CD4-positive, alpha-beta T cell (primary cell): ENCODE measurements at regions not wholly inside any gene's neighbourhood (a gene's known extent, or its start where the extent isn't known, plus 50 kb on each side); places are given as distances from the start of the nearest gene placed in this dataset.

ENCODE experiments used
- ATAC-seq: fragments of 200-7000 bp; cut with Tn5 transposase; one replicate; pipeline ENCODE4 v1.10.0; 2022; ENCODE audit warnings: mild to moderate bottlenecking; ENCODE audit not compliant: poor library complexity
- CTCF ChIA-PET: fragments of 350-600 bp; sonication (Branson Sonifier 250); formaldehyde crosslinking; loops from one replicate; lab custom pipeline; 2021; ENCODE audit warnings: antibody characterized with exemption, inconsistent platforms; lab: Charles Lee
- POLR2A ChIA-PET: fragments of 350-600 bp; sonication (Branson Sonifier 250); formaldehyde crosslinking; loops from one replicate; lab custom pipeline; 2021; ENCODE audit warnings: antibody characterized with exemption, inconsistent platforms; lab: Charles Lee
- DNase-seq, 14 experiments: peaks; one replicate each; pipeline ENCODE4 v3.0.0-alpha.2; 2013 to 2020; ENCODE audit warnings: mixed read lengths in 2 of 14
- H3K27ac ChIP-seq, 2 donors: one replicate each; pipeline versions ENCODE4 v1.5.1 to v1.7.0; 2013; ENCODE audit warnings: low read length in 2 of 2, low read depth in 1 of 2, mild to moderate bottlenecking in 1 of 2
- H3K27me3 ChIP-seq, 2 experiments: 1 replicate in 1 of 2; 2 replicates in 1 of 2; pipeline versions ENCODE4 v1.6.1 to v1.7.0; 2013; ENCODE audit warnings: low read length in 2 of 2, control low read depth in 1 of 2, mild to moderate bottlenecking in 1 of 2, moderate library complexity in 1 of 2; ENCODE audit not compliant: insufficient read depth in 2 of 2, control insufficient read depth in 1 of 2
- H3K36me3 ChIP-seq: one replicate; pipeline ENCODE4 v1.6.1; 2013; ENCODE audit warnings: low read length, control low read depth; ENCODE audit not compliant: insufficient read depth
- H3K4me1 ChIP-seq: one replicate; pipeline ENCODE4 v1.6.1; 2013; ENCODE audit warnings: low read length, control low read depth; ENCODE audit not compliant: insufficient read depth
- H3K4me3 ChIP-seq: one replicate; pipeline ENCODE4 v1.5.1; 2013; ENCODE audit warnings: mild to moderate bottlenecking, low read length, moderate library complexity
- H3K9me3 ChIP-seq, 2 experiments: 1 replicate in 1 of 2; 2 replicates in 1 of 2; pipeline versions ENCODE4 v1.6.1 to v1.7.0; 2013; ENCODE audit warnings: low read length in 2 of 2, mild to moderate bottlenecking in 2 of 2, control low read depth in 1 of 2, moderate library complexity in 1 of 2; ENCODE audit not compliant: control insufficient read depth in 1 of 2, insufficient read depth in 1 of 2
- H3K27ac Mint-ChIP-seq: one replicate; pipeline ENCODE4 v1.8.0; 2020; ENCODE audit warnings: mixed read lengths
- H3K27me3 Mint-ChIP-seq: one replicate; pipeline ENCODE4 v1.8.0; 2021; ENCODE audit warnings: mixed read lengths
- H3K36me3 Mint-ChIP-seq: one replicate; pipeline ENCODE4 v1.8.0; 2021; ENCODE audit warnings: low read depth, mixed read lengths
- H3K4me1 Mint-ChIP-seq: one replicate; pipeline ENCODE4 v1.8.0; 2021; ENCODE audit warnings: low read depth, mixed read lengths
- H3K4me3 Mint-ChIP-seq: one replicate; pipeline ENCODE4 v1.8.0; 2020; ENCODE audit warnings: mild to moderate bottlenecking, mixed read lengths
- H3K9me3 Mint-ChIP-seq: one replicate; pipeline ENCODE4 v1.8.0; 2020; ENCODE audit warnings: mixed read lengths
- intact Hi-C, 2 experiments: fragments of 100-400 bp; cut with DNase I in 1 of 2; cut with micrococcal nuclease in 1 of 2; formaldehyde crosslinking; loops; one replicate each; pipeline versions ENCODE4 v1.15.1 to v1.9.0; 2023 to 2025; cut with DNase I, micrococcal nuclease
- TF ChIP-seq, protein P1 (sequence below): fragments of 200-600 bp; IDR thresholded peaks from one replicate; pipeline ENCODE4 v1.8.0; 2022; ENCODE audit warnings: antibody characterized with exemption, mild to moderate bottlenecking

DNA sequence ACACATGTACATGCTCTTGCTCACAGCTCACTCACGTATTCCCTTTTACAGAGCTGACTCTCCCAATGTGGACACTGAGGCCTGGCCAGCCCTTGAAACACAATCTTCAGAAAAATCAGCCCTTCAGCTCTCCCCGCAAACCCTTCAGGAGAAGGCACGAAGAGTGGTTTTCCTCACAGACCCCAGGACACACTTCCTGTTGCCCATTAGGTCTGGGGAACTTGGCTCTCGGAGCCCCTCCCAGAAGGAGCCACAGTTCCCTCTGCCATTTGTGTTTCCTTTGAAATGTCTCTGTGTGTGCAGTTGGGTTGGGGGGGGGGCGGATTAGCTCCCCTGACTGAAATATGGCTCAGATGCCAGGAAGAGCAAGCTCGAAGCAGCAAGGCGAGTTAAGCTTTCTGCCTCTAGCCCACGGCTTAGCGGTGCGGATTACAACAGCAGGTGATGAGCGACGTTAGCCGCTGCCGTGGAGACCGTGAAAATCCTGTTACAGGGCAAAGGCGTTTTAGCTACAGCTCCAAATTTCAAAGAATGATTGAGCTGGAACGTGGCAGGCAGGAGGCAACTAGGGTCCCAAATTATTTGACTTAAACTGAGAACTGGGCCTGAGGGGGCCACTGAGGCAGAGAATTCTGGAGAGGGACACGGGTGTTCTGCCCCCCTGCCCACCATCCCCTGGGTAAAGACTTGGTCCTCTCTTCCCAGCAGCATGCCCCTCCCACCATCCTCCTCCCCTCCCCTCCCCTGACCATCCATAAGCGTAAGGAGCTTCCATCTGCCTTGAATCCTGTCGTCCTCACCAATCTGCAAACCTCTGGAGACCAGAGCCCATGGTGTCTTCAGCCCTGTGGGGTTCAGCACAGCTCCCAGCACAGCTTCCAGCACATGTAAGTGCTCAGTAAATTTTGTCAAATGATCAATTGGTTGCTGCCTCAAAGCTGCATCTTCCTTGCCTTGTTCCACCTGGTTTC, 598.6 kb downstream of the BUD13 start:
- intact Hi-C loops: no loop called here
- Mint-ChIP-seq H3K9me3 (no peaks in the 10 kb centered on the region), H3K36me3 (no peaks in the 10 kb centered on the region), H3K27ac (no peak overlapping the region), H3K4me3 (no peak overlapping the region), H3K4me1 (no peaks in the 10 kb centered on the region), H3K27me3 (peaks cover 31% of the 10 kb centered on the region)
- DNase-seq: no peak
- H3K27ac ChIP-seq: no peak overlapping the region
- CTCF ChIA-PET: no interaction called here
- TF ChIP-seq, protein P1, sequence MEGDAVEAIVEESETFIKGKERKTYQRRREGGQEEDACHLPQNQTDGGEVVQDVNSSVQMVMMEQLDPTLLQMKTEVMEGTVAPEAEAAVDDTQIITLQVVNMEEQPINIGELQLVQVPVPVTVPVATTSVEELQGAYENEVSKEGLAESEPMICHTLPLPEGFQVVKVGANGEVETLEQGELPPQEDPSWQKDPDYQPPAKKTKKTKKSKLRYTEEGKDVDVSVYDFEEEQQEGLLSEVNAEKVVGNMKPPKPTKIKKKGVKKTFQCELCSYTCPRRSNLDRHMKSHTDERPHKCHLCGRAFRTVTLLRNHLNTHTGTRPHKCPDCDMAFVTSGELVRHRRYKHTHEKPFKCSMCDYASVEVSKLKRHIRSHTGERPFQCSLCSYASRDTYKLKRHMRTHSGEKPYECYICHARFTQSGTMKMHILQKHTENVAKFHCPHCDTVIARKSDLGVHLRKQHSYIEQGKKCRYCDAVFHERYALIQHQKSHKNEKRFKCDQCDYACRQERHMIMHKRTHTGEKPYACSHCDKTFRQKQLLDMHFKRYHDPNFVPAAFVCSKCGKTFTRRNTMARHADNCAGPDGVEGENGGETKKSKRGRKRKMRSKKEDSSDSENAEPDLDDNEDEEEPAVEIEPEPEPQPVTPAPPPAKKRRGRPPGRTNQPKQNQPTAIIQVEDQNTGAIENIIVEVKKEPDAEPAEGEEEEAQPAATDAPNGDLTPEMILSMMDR: no peak
- POLR2A ChIA-PET: no interaction called here
- H3K36me3 ChIP-seq: no peaks in the 10 kb centered on the region
- ATAC-seq: no peak
- H3K4me1 ChIP-seq: no peaks in the 10 kb centered on the region
- H3K4me3 ChIP-seq: no peak overlapping the region
- peaks cover 0 to 4% of the 10 kb centered on the region in 2 experiments for H3K9me3 ChIP-seq
- H3K27me3 ChIP-seq: peaks cover 3 to 4% of the 10 kb centered on the region in 2 experiments

DNA sequence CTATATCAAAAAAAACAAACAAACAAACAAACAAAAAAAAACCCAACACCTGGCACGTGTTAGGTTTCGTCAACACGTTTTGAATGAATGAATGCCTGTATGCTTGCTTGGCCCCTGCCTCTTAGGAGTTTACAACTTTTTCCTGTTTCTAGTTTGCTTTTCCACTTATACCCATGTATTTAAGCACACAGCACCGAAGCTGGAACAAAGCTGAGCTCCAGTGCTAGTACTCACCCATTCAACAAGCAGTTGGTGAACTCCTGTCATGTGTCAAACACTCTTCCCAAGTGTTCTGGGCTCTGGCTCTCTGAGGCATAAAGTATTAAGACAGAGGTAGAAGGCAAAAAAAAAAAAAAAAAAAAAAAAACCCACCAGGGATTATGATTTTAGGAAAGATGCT, 599.3 kb downstream of the BUD13 start:
- ChIA-PET CTCF (no interaction called here), POLR2A (no interaction called here)
- Histone ChIP-seq H3K4me3 (no peak overlapping the region), H3K36me3 (no peaks in the 10 kb centered on the region), H3K27me3 (peaks cover 3 to 4% of the 10 kb centered on the region in 2 experiments), H3K4me1 (no peaks in the 10 kb centered on the region), H3K9me3 (peaks cover 0 to 4% of the 10 kb centered on the region in 2 experiments), H3K27ac (no peak overlapping the region)
- Mint-ChIP-seq H3K27ac (no peak overlapping the region), H3K36me3 (no peaks in the 10 kb centered on the region), H3K4me1 (no peaks in the 10 kb centered on the region), H3K9me3 (no peaks in the 10 kb centered on the region), H3K27me3 (peaks cover 37% of the 10 kb centered on the region), H3K4me3 (no peak overlapping the region)
- DNase-seq: no peak
- no peak for ATAC-seq
- TF ChIP-seq, protein P1: no peak
- intact Hi-C loops: no loop called here

DNA sequence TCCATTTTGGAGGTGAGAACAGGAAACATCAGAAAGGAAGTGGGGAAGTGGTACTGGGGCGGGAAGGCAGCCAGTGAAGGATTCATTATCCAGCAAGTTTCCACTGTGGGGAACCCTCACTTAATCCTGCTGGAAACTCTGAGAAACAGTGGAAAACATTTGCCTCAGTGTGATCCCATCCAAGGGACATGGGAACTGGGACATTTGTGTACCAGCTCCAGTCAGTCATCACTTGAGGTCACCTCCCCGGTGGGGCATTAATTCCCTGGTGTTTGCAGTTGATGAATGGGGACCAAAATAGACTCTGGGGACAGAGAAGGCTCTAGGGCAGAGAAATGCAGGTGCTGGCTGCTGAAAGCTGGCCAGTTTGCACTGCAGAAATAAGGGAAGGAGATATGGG, 599.9 kb downstream of the BUD13 start:
- Histone ChIP-seq H3K9me3 (peaks cover 0 to 4% of the 10 kb centered on the region in 2 experiments), H3K4me1 (no peaks in the 10 kb centered on the region), H3K27me3 (peaks cover 3 to 4% of the 10 kb centered on the region in 2 experiments), H3K36me3 (no peaks in the 10 kb centered on the region), H3K4me3 (no peak overlapping the region), H3K27ac (no peak overlapping the region)
- H3K9me3 Mint-ChIP-seq: no peaks in the 10 kb centered on the region
- intact Hi-C loops: no loop called here
- ChIA-PET POLR2A (no interaction called here), CTCF (no interaction called here)
- H3K27me3 Mint-ChIP-seq: peaks cover 40% of the 10 kb centered on the region
- ATAC-seq: no peak
- H3K4me3 Mint-ChIP-seq: no peak overlapping the region
- TF ChIP-seq, protein P1: no peak
- H3K36me3 Mint-ChIP-seq: no peaks in the 10 kb centered on the region
- no peak overlapping the region for H3K27ac Mint-ChIP-seq
- DNase-seq: no peak
- no peaks in the 10 kb centered on the region for H3K4me1 Mint-ChIP-seq
